ENCODE measurements at regions not wholly inside any gene's neighbourhood (a gene's known extent, or its start where the extent isn't known, plus 50 kb on each side); places are given as distances from the start of the nearest gene placed in this dataset.

GRCh38 chr5:164941132-164941531 is 1435.7 kb downstream of the MAT2B start:
- Mint-ChIP-seq H3K27ac (no peak overlapping the region), H3K4me3 (no peak overlapping the region), H3K4me1 (no peaks in the 10 kb centered on the region), H3K36me3 (no peaks in the 10 kb centered on the region), H3K9me3 (peaks cover 0 to 6% (median 2%) of the 10 kb centered on the region in 7 donors), H3K27me3 (ENCODE audit: low read depth in 3 of 3) (no peaks in the 10 kb centered on the region)
- Histone ChIP-seq H3K4me2 (replicated peaks; ENCODE audit: extremely low read depth, low read length, poor library complexity, severe bottlenecking) (no peak overlapping the region), H3K27ac (ENCODE audit: low read depth in 1 of 2, low read length in 2 of 2) (no peak overlapping the region), H2AFZ (ENCODE audit: insufficient read depth, low read depth, low read length, poor library complexity, severe bottlenecking) (no peak overlapping the region), H3K79me2 (ENCODE audit: insufficient read depth, low read length) (no peaks in the 10 kb centered on the region), H3K36me3 (replicated peaks in 1 of 2; ENCODE audit: control insufficient read depth in 1 of 2, insufficient read depth in 2 of 2, low read length in 2 of 2) (no peaks in the 10 kb centered on the region), H3K9me3 (replicated peaks in 1 of 2; ENCODE audit: control insufficient read depth in 1 of 2, insufficient read depth in 1 of 2, low read length in 2 of 2) (no peaks in the 10 kb centered on the region), H4K20me1 (ENCODE audit: insufficient read depth, low read length) (no peaks in the 10 kb centered on the region), H3K4me3 (replicated peaks in 1 of 3; ENCODE audit: low read depth in 2 of 3, low read length in 3 of 3) (no peak overlapping the region), H3K9ac (ENCODE audit: insufficient read depth, low read length, poor library complexity, severe bottlenecking) (no peak overlapping the region), H3K4me1 (ENCODE audit: control insufficient read depth in 1 of 2, insufficient read depth in 2 of 2, low read length in 2 of 2) (no peaks in the 10 kb centered on the region), H3K27me3 (ENCODE audit: control insufficient read depth in 2 of 2, insufficient read depth in 2 of 2, low read length in 2 of 2) (no peaks in the 10 kb centered on the region)
- intact Hi-C loops (cut with micrococcal nuclease), result no loop called here
- WGBS (ENCODE audit: insufficient coverage), result 100% methylated on average over 3 of the region's 4 CpGs
- no peak for TF ChIP-seq CTCF (IDR thresholded peaks at IDR 0.05)
- no peak for DNase-seq

- Mint-ChIP-seq H3K27ac (no peak overlapping the region), H3K9me3 (peaks cover 0 to 8% (median 2%) of the 10 kb centered on the region in 7 donors), H3K27me3 (ENCODE audit: low read depth in 3 of 3) (no peaks in the 10 kb centered on the region), H3K4me3 (no peak overlapping the region), H3K4me1 (no peaks in the 10 kb centered on the region), H3K36me3 (no peaks in the 10 kb centered on the region)
- no peak for DNase-seq
- no peaks in the 10 kb centered on the region for H3K4me1 ChIP-seq (ENCODE audit: control insufficient read depth in 1 of 2, insufficient read depth in 2 of 2, low read length in 2 of 2)
- WGBS (ENCODE audit: insufficient coverage), result 89% methylated on average over 1 of the region's 3 CpGs
- no peak overlapping the region for H3K4me3 ChIP-seq (replicated peaks in 1 of 3; ENCODE audit: low read depth in 2 of 3, low read length in 3 of 3)
- no peak for TF ChIP-seq CTCF (IDR thresholded peaks at IDR 0.05)
- H3K79me2 ChIP-seq (ENCODE audit: insufficient read depth, low read length), result no peaks in the 10 kb centered on the region
- no peak overlapping the region for H3K4me2 ChIP-seq (replicated peaks; ENCODE audit: extremely low read depth, low read length, poor library complexity, severe bottlenecking)
- no peaks in the 10 kb centered on the region for H3K9me3 ChIP-seq (replicated peaks in 1 of 2; ENCODE audit: control insufficient read depth in 1 of 2, insufficient read depth in 1 of 2, low read length in 2 of 2)
- H2AFZ ChIP-seq (ENCODE audit: insufficient read depth, low read depth, low read length, poor library complexity, severe bottlenecking), result no peak overlapping the region
- H3K36me3 ChIP-seq (replicated peaks in 1 of 2; ENCODE audit: control insufficient read depth in 1 of 2, insufficient read depth in 2 of 2, low read length in 2 of 2), result no peaks in the 10 kb centered on the region
- no peaks in the 10 kb centered on the region for H3K27me3 ChIP-seq (ENCODE audit: control insufficient read depth in 2 of 2, insufficient read depth in 2 of 2, low read length in 2 of 2)
- H3K27ac ChIP-seq (ENCODE audit: low read depth in 1 of 2, low read length in 2 of 2), result no peak overlapping the region
- H3K9ac ChIP-seq (ENCODE audit: insufficient read depth, low read length, poor library complexity, severe bottlenecking), result no peak overlapping the region
- intact Hi-C loops (cut with micrococcal nuclease), result no loop called here
- H4K20me1 ChIP-seq (ENCODE audit: insufficient read depth, low read length), result no peaks in the 10 kb centered on the region
These were observed 1445.5 kb downstream of the MAT2B start for GRCh38 chr5:164950927-164951326.

Measured in CD14-positive monocyte (primary cell).